GM12865 (cell line): ENCODE measurements at regions not wholly inside any gene's neighbourhood (a gene's known extent, or its start where the extent isn't known, plus 50 kb on each side); places are given as distances from the start of the nearest gene placed in this dataset.

ENCODE experiments used
- DNase-seq: peaks from one replicate; pipeline ENCODE4 v3.0.0; 2010; ENCODE audit warnings: low read depth
- H3K4me3 ChIP-seq: 2 replicates; pipeline ENCODE4 v1.5.1; 2011; ENCODE audit warnings: mild to moderate bottlenecking, low read depth, low read length, control low read depth
- CTCF ChIP-seq: IDR thresholded peaks from 2 replicates; pipeline ENCODE4 v1.5.1; 2011; ENCODE audit warnings: low read length, control low read depth, low read depth, inconsistent platforms; ENCODE audit not compliant: insufficient read depth; ENCODE audit errors: missing control alignments

- no peak overlapping the region for H3K4me3 ChIP-seq
- DNase-seq: no peak
- no peak for TF ChIP-seq CTCF
Measured at GRCh38 chr21:19900149-19900548, 1098.1 kb upstream of the NCAM2 start.

GRCh38 chr21:19908390-19908789 is 1089.8 kb upstream of the NCAM2 start:
- H3K4me3 ChIP-seq: no peak overlapping the region
- no peak for DNase-seq
- no peak for TF ChIP-seq CTCF

GRCh38 chr21:19914028-19914427 is 1084.2 kb upstream of the NCAM2 start:
- DNase-seq: no peak
- TF ChIP-seq CTCF: no peak

GRCh38 chr21:19921211-19921610 is 1077.0 kb upstream of the NCAM2 start:
- DNase-seq: no peak
- H3K4me3 ChIP-seq: no peak overlapping the region
- no peak for TF ChIP-seq CTCF

More at GRCh38 chr21:19914028-19914427, 1084.2 kb upstream of the NCAM2 start:
- no peak overlapping the region for H3K4me3 ChIP-seq

GRCh38 chr21:19922122-19922521 is 1076.1 kb upstream of the NCAM2 start:
- no peak overlapping the region for H3K4me3 ChIP-seq
- TF ChIP-seq CTCF: no peak
- DNase-seq: no peak

GRCh38 chr21:19935467-19935866 is 1062.7 kb upstream of the NCAM2 start:
- no peak overlapping the region for H3K4me3 ChIP-seq
- no peak for TF ChIP-seq CTCF
- no peak for DNase-seq

GRCh38 chr21:19937619-19938018 is 1060.6 kb upstream of the NCAM2 start:
- no peak for DNase-seq
- no peak overlapping the region for H3K4me3 ChIP-seq
- TF ChIP-seq CTCF: no peak
